SK-N-SH (cell line): ENCODE measurements at regions not wholly inside any gene's neighbourhood (a gene's known extent, or its start where the extent isn't known, plus 50 kb on each side); places are given as distances from the start of the nearest gene placed in this dataset.

Experiments used
- CTCF ChIA-PET: fragments of 300-600, 350-600 bp; formaldehyde crosslinking; extraction: SDS; loops from one replicate; lab custom pipeline; 2021; lab: Yijun Ruan, JAX
- POLR2A ChIA-PET: fragments of 350-600 bp; sonication (Branson Sonifier 250); formaldehyde crosslinking; extraction: SDS; loops from one replicate; lab custom pipeline; 2020; ENCODE audit warnings: antibody characterized with exemption, inconsistent platforms; lab: Yijun Ruan, JAX
- DNase-seq: peaks from one replicate; pipeline ENCODE4 v3.0.0; 2012
- H2AFZ ChIP-seq: fragments of 200-600 bp; sonication (generic); 2 replicates; pipeline ENCODE4 v1.8.1; 2016; ENCODE audit warnings: antibody characterized with exemption, mild to moderate bottlenecking, low read depth
- H3F3A ChIP-seq: fragments of 200-600 bp; sonication (generic); replicated peaks from 2 replicates; pipeline ENCODE3; 2016; ENCODE audit warnings: antibody characterized with exemption, mild to moderate bottlenecking; ENCODE audit not compliant: insufficient read depth
- H3K27ac ChIP-seq, 2 experiments: fragments of 200-500 bp in 1 of 2; fragments of 200-600 bp in 1 of 2; sonication (Bioruptor generic) in 1 of 2; sonication (generic), shearing (Covaris generic) in 1 of 2; 2 replicates each; pipeline versions ENCODE4 v1.5.1 to v1.6.1; 2014 to 2016; ENCODE audit warnings: low read depth in 2 of 2, inconsistent platforms in 1 of 2, low read length in 1 of 2, mild to moderate bottlenecking in 1 of 2, mixed read lengths in 1 of 2
- H3K27me3 ChIP-seq: fragments of 200-600 bp; sonication (generic), shearing (Covaris generic); 2 replicates; pipeline ENCODE4 v1.6.1; 2016; ENCODE audit warnings: mixed run types; ENCODE audit not compliant: insufficient read depth
- H3K36me3 ChIP-seq, 2 experiments: fragments of 200-500 bp in 1 of 2; fragments of 200-600 bp in 1 of 2; sonication (Bioruptor generic) in 1 of 2; sonication (generic) in 1 of 2; replicated peaks in 1 of 2; 2 replicates each; pipeline versions ENCODE3 to v1.5.1; 2014 to 2016; ENCODE audit warnings: low read length in 1 of 2, mild to moderate bottlenecking in 1 of 2; ENCODE audit not compliant: insufficient read depth in 2 of 2, control insufficient read depth in 1 of 2
- H3K4me1 ChIP-seq, 2 experiments: fragments of 200-500 bp in 1 of 2; fragments of 200-600 bp in 1 of 2; sonication (Bioruptor generic) in 1 of 2; sonication (generic), shearing (Covaris generic) in 1 of 2; 2 replicates each; pipeline versions ENCODE4 v1.5.1 to v1.6.1; 2014 to 2016; ENCODE audit warnings: low read depth in 1 of 2, low read length in 1 of 2, mixed run types in 1 of 2; ENCODE audit not compliant: insufficient read depth in 2 of 2, control insufficient read depth in 1 of 2
- H3K4me2 ChIP-seq: fragments of 200-600 bp; sonication (generic), shearing (Covaris generic); 2 replicates; pipeline ENCODE4 v1.6.1; 2017; ENCODE audit warnings: mixed run types
- H3K4me3 ChIP-seq, 2 experiments: fragments of 200-500 bp in 1 of 2; fragments of 200-600 bp in 1 of 2; sonication (Bioruptor generic) in 1 of 2; sonication (generic), shearing (Covaris generic) in 1 of 2; 2 replicates each; pipeline versions ENCODE4 v1.5.1 to v1.8.1; 2014 to 2016; ENCODE audit warnings: low read depth in 2 of 2, inconsistent platforms in 1 of 2, low read length in 1 of 2, mild to moderate bottlenecking in 1 of 2, mixed read lengths in 1 of 2, moderate library complexity in 1 of 2
- H3K79me2 ChIP-seq: fragments of 200-600 bp; sonication (generic); 2 replicates; pipeline ENCODE4 v1.8.1; 2017; ENCODE audit warnings: mild to moderate bottlenecking; ENCODE audit not compliant: insufficient read depth
- H3K9ac ChIP-seq: fragments of 200-600 bp; sonication (generic); 2 replicates; pipeline ENCODE4 v1.6.1; 2017; ENCODE audit warnings: mixed run types
- H3K9me2 ChIP-seq: fragments of 200-600 bp; sonication (generic); 2 replicates; pipeline ENCODE4 v1.6.1; 2017; ENCODE audit warnings: mixed run types
- H3K9me3 ChIP-seq: fragments of 200-600 bp; sonication (generic); 2 replicates; pipeline ENCODE4 v1.6.1; 2017; ENCODE audit warnings: mixed run types, mild to moderate bottlenecking, moderate library complexity
- H4K20me1 ChIP-seq: fragments of 200-600 bp; sonication (generic); 2 replicates; pipeline ENCODE4 v1.6.1; 2017; ENCODE audit warnings: mild to moderate bottlenecking, mixed run types; ENCODE audit not compliant: insufficient read depth
- FOXM1 ChIP-seq: IDR thresholded peaks from 2 replicates; pipeline ENCODE4 v1.4.0; 2012; ENCODE audit warnings: low read depth, mild to moderate bottlenecking
- GABPA ChIP-seq: IDR thresholded peaks from 2 replicates; pipeline ENCODE4 v1.4.0; 2012; ENCODE audit warnings: low read depth, mild to moderate bottlenecking
- IRF3 ChIP-seq: fragments of 150-350 bp; IDR thresholded peaks from 2 replicates; pipeline ENCODE4 v1.6.1; 2016; ENCODE audit warnings: mild to moderate bottlenecking, low read depth, low read length
- MXI1 ChIP-seq: IDR thresholded peaks from 2 replicates; pipeline ENCODE4 v1.6.1; 2012; ENCODE audit warnings: mild to moderate bottlenecking, low read depth, low read length, improper control_type of control experiment
- NFIC ChIP-seq: IDR thresholded peaks from 2 replicates; pipeline ENCODE4 v1.4.0; 2012; ENCODE audit warnings: borderline replicate concordance
- RXRA ChIP-seq: IDR thresholded peaks from 2 replicates; pipeline ENCODE4 v1.4.0; 2012; ENCODE audit warnings: low read depth, mild to moderate bottlenecking, borderline replicate concordance
- ZBTB33 ChIP-seq: IDR thresholded peaks from 2 replicates; pipeline ENCODE4 v1.4.0; 2012; ENCODE audit warnings: low read depth, borderline replicate concordance
- WGBS: methylation state at CpG from one replicate; pipeline ENCODE4 v1.1.6; 2017; ENCODE audit warnings: low lambda C conversion rate; 5-methylcytosine and 5-hydroxymethylcytosine counted together
- TF ChIP-seq, protein P1 (sequence below): IDR thresholded peaks from 2 replicates; pipeline ENCODE4; 2012

GRCh38 chr5:5011151-5011550 lies 129.0 kb upstream of the ADAMTS16 start:
- 69% methylated on average over 4 of the region's 4 CpGs for WGBS
- H4K20me1 ChIP-seq: no peaks in the 10 kb centered on the region
- no peaks in the 10 kb centered on the region for H3K4me1 ChIP-seq
- H3F3A ChIP-seq: no peaks in the 10 kb centered on the region
- no peak overlapping the region for H3K27ac ChIP-seq
- TF ChIP-seq NFIC: no peak
- TF ChIP-seq FOXM1: no peak
- TF ChIP-seq ZBTB33: no peak
- no peak overlapping the region for H2AFZ ChIP-seq
- CTCF ChIA-PET: no interaction called here
- no peaks in the 10 kb centered on the region for H3K79me2 ChIP-seq
- H3K9me2 ChIP-seq: no peaks in the 10 kb centered on the region
- H3K36me3 ChIP-seq: no peaks in the 10 kb centered on the region
- no peak overlapping the region for H3K4me2 ChIP-seq
- H3K9ac ChIP-seq: no peak overlapping the region
- no peak overlapping the region for H3K4me3 ChIP-seq
- no peaks in the 10 kb centered on the region for H3K9me3 ChIP-seq
- DNase-seq: no peak
- no peaks in the 10 kb centered on the region for H3K27me3 ChIP-seq
- POLR2A ChIA-PET: no interaction called here

DNA sequence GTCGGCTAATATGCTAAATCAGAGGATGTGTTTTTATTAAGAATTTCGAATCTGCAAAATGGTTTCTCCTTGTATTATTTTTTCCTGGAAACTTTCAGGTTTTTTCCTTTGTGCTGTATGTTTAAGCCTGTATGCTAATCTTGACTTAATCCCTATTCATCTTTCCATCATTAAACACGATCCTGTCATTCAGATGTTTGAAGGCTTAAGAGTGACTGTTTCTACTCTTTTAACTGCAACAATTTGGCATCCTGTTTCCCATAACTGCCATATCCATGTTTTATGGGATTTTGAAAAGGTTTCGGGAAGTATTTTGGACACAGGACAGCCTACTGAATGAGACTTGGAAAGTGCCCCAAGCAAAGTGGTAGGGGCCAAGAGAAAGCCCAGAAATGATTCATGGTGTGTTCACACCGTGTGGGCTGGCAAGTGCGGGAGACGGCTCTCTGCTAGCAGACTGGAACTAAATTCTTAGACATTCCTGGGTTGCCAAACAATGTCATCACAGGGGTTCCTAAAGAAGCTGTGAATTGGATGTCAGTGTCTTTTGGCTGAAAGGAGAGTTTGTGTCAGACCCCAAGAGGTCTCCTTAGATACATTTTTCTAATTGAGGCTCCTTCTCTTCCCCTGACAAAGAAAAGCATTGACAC lies 125.4 kb upstream of the ADAMTS16 start:
- no peak for DNase-seq
- Histone ChIP-seq H3K27ac (no peak overlapping the region), H3K4me2 (peak overlapping the region; percentile 33; the same call in 1 of the 2 replicates), H3K36me3 (no peaks in the 10 kb centered on the region), H3K27me3 (no peaks in the 10 kb centered on the region), H3K4me3 (no peak overlapping the region), H3F3A (peaks cover 8% of the 10 kb centered on the region), H3K4me1 (no peaks in the 10 kb centered on the region; a peak in 1 of 4 replicates), H3K9ac (no peak overlapping the region), H4K20me1 (no peaks in the 10 kb centered on the region), H3K79me2 (no peaks in the 10 kb centered on the region), H3K9me3 (no peaks in the 10 kb centered on the region), H3K9me2 (no peaks in the 10 kb centered on the region), H2AFZ (peak overlapping the region; percentile 61; the same call in 1 of the 2 replicates)
- WGBS: 21% methylated on average over 7 of the region's 7 CpGs
- TF ChIP-seq RXRA (no peak), NFIC (no peak), GABPA (no peak), IRF3 (no peak), MXI1 (no peak)
- TF ChIP-seq, protein P1, sequence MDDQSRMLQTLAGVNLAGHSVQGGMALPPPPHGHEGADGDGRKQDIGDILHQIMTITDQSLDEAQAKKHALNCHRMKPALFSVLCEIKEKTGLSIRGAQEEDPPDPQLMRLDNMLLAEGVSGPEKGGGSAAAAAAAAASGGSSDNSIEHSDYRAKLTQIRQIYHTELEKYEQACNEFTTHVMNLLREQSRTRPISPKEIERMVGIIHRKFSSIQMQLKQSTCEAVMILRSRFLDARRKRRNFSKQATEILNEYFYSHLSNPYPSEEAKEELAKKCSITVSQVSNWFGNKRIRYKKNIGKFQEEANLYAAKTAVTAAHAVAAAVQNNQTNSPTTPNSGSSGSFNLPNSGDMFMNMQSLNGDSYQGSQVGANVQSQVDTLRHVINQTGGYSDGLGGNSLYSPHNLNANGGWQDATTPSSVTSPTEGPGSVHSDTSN: no peak
- ChIA-PET CTCF (no interaction called here), POLR2A (no interaction called here)
